IgD-negative memory B cell (primary cell): ENCODE measurements at regions not wholly inside any gene's neighbourhood (a gene's known extent, or its start where the extent isn't known, plus 50 kb on each side); places are given as distances from the start of the nearest gene placed in this dataset.

ENCODE experiments used
- H3K27ac Mint-ChIP-seq, 3 donors: one replicate each; pipeline ENCODE4 v1.8.0; 2020 to 2022; ENCODE audit warnings: mild to moderate bottlenecking in 3 of 3, mixed read lengths in 3 of 3, moderate library complexity in 1 of 3
- H3K27me3 Mint-ChIP-seq: one replicate; pipeline ENCODE4 v1.8.0; 2021; ENCODE audit warnings: mixed read lengths
- H3K36me3 Mint-ChIP-seq: one replicate; pipeline ENCODE4 v1.8.0; 2020; ENCODE audit warnings: mild to moderate bottlenecking, mixed read lengths
- H3K4me1 Mint-ChIP-seq, 3 donors: one replicate each; pipeline ENCODE4 v1.8.0; 2020 to 2022; ENCODE audit warnings: mixed read lengths in 3 of 3, mild to moderate bottlenecking in 1 of 3
- H3K4me3 Mint-ChIP-seq, 4 donors: one replicate each; pipeline ENCODE4 v1.8.0; 2020 to 2022; ENCODE audit warnings: mild to moderate bottlenecking in 4 of 4, mixed read lengths in 4 of 4, moderate library complexity in 3 of 4
- H3K9me3 Mint-ChIP-seq, 3 donors: one replicate each; pipeline ENCODE4 v1.8.0; 2020 to 2021; ENCODE audit warnings: mixed read lengths in 3 of 3, mild to moderate bottlenecking in 1 of 3

- Mint-ChIP-seq H3K27ac (no peak overlapping the region), H3K27me3 (no peaks in the 10 kb centered on the region), H3K9me3 (peaks cover 9 to 34% (median 19%) of the 10 kb centered on the region in 3 donors), H3K4me3 (no peak overlapping the region), H3K36me3 (peaks cover 1% of the 10 kb centered on the region), H3K4me1 (peaks cover 10 to 16% (median 12%) of the 10 kb centered on the region in 3 donors)
Measured at GRCh38 chr5:56422076-56422762, 189.1 kb upstream of the ANKRD55 start.

GRCh38 chr5:56421246-56422075, 188.3 kb upstream of the ANKRD55 start:
- peaks cover 1% of the 10 kb centered on the region for H3K36me3 Mint-ChIP-seq
- no peaks in the 10 kb centered on the region for H3K27me3 Mint-ChIP-seq
- H3K4me1 Mint-ChIP-seq, result peaks cover 16 to 20% (median 19%) of the 10 kb centered on the region in 3 donors
- H3K27ac Mint-ChIP-seq, result peak overlapping the region in 1 of 3 donors; percentile 53
- H3K4me3 Mint-ChIP-seq, result no peak overlapping the region
- peaks cover 9 to 34% (median 19%) of the 10 kb centered on the region in 3 donors for H3K9me3 Mint-ChIP-seq

- peaks cover 9 to 34% (median 19%) of the 10 kb centered on the region in 3 donors for H3K9me3 Mint-ChIP-seq
- H3K4me3 Mint-ChIP-seq, result no peak overlapping the region
- H3K4me1 Mint-ChIP-seq, result peaks cover 17 to 31% (median 29%) of the 10 kb centered on the region in 3 donors
Measured at GRCh38 chr5:56420323-56420722, 187.2 kb upstream of the ANKRD55 start.

GRCh38 chr5:56419667-56420066, 186.5 kb upstream of the ANKRD55 start:
- peak overlapping the region; percentile 12 to 92 (median 46) for H3K27ac Mint-ChIP-seq
- peaks cover 21 to 35% (median 33%) of the 10 kb centered on the region in 3 donors for H3K4me1 Mint-ChIP-seq
- H3K9me3 Mint-ChIP-seq, result peaks cover 9 to 34% (median 19%) of the 10 kb centered on the region in 3 donors
- no peak overlapping the region for H3K4me3 Mint-ChIP-seq
- no peaks in the 10 kb centered on the region for H3K27me3 Mint-ChIP-seq
- peaks cover 1% of the 10 kb centered on the region for H3K36me3 Mint-ChIP-seq

More at GRCh38 chr5:56420323-56420722, 187.2 kb upstream of the ANKRD55 start:
- Mint-ChIP-seq H3K27me3 (no peaks in the 10 kb centered on the region), H3K36me3 (peaks cover 1% of the 10 kb centered on the region), H3K27ac (peak overlapping the region in 1 of 3 donors; percentile 92)

GRCh38 chr5:56415356-56415765, 182.2 kb upstream of the ANKRD55 start:
- peaks cover 3% of the 10 kb centered on the region for H3K36me3 Mint-ChIP-seq
- peaks cover 42 to 56% (median 49%) of the 10 kb centered on the region in 3 donors for H3K4me1 Mint-ChIP-seq
- peak overlapping the region; percentile 73 to 91 (median 86) for H3K4me3 Mint-ChIP-seq
- H3K9me3 Mint-ChIP-seq, result peaks cover 6 to 16% (median 15%) of the 10 kb centered on the region in 3 donors
- no peaks in the 10 kb centered on the region for H3K27me3 Mint-ChIP-seq
- H3K27ac Mint-ChIP-seq, result peak overlapping the region; percentile 95 to 99 (median 98)

- peaks cover 39 to 51% (median 45%) of the 10 kb centered on the region in 3 donors for H3K4me1 Mint-ChIP-seq
- H3K36me3 Mint-ChIP-seq, result peaks cover 2% of the 10 kb centered on the region
- H3K27ac Mint-ChIP-seq, result peak overlapping the region; percentile 95 to 99 (median 98)
- peaks cover 0 to 8% (median 6%) of the 10 kb centered on the region in 3 donors for H3K9me3 Mint-ChIP-seq
- H3K4me3 Mint-ChIP-seq, result peak overlapping the region; percentile 54 to 88 (median 82)
- H3K27me3 Mint-ChIP-seq, result no peaks in the 10 kb centered on the region
Measured at GRCh38 chr5:56414066-56414465, 180.9 kb upstream of the ANKRD55 start.

- H3K27me3 Mint-ChIP-seq, result no peaks in the 10 kb centered on the region
- H3K36me3 Mint-ChIP-seq, result peaks cover 2% of the 10 kb centered on the region
- peak overlapping the region; percentile 95 to 99 (median 98) for H3K27ac Mint-ChIP-seq
- H3K4me1 Mint-ChIP-seq, result peaks cover 39 to 51% (median 45%) of the 10 kb centered on the region in 3 donors
- peaks cover 0 to 5% (median 3%) of the 10 kb centered on the region in 3 donors for H3K9me3 Mint-ChIP-seq
- H3K4me3 Mint-ChIP-seq, result peak overlapping the region; percentile 54 to 88 (median 82)
Measured at GRCh38 chr5:56413546-56413945, 180.4 kb upstream of the ANKRD55 start.

- Mint-ChIP-seq H3K27me3 (no peaks in the 10 kb centered on the region), H3K9me3 (no peaks in the 10 kb centered on the region), H3K27ac (peak overlapping the region; percentile 95 to 99 (median 98)), H3K4me3 (peak overlapping the region; percentile 53 to 87 (median 82)), H3K4me1 (peaks cover 39 to 51% (median 48%) of the 10 kb centered on the region in 3 donors), H3K36me3 (peaks cover 2% of the 10 kb centered on the region)
Measured at GRCh38 chr5:56412601-56413379, 179.7 kb upstream of the ANKRD55 start.

- Mint-ChIP-seq H3K4me3 (peak overlapping the region in 1 of 4 donors; percentile 24), H3K27me3 (no peaks in the 10 kb centered on the region), H3K4me1 (peaks cover 28 to 46% (median 39%) of the 10 kb centered on the region in 3 donors), H3K9me3 (no peaks in the 10 kb centered on the region), H3K27ac (no peak overlapping the region), H3K36me3 (peaks cover 2% of the 10 kb centered on the region)
Measured at GRCh38 chr5:56410696-56411095, 177.6 kb upstream of the ANKRD55 start.

GRCh38 chr5:56409331-56410190, 176.4 kb upstream of the ANKRD55 start:
- H3K27ac Mint-ChIP-seq, result peak overlapping the region; percentile 19 to 64 (median 57)
- H3K4me3 Mint-ChIP-seq, result no peak overlapping the region
- no peaks in the 10 kb centered on the region for H3K9me3 Mint-ChIP-seq
- H3K4me1 Mint-ChIP-seq, result peaks cover 24 to 39% (median 31%) of the 10 kb centered on the region in 3 donors
- peaks cover 2% of the 10 kb centered on the region for H3K36me3 Mint-ChIP-seq
- no peaks in the 10 kb centered on the region for H3K27me3 Mint-ChIP-seq

GRCh38 chr5:56406838-56407237, 173.7 kb upstream of the ANKRD55 start:
- H3K36me3 Mint-ChIP-seq, result no peaks in the 10 kb centered on the region
- peaks cover 2 to 18% (median 7%) of the 10 kb centered on the region in 3 donors for H3K4me1 Mint-ChIP-seq
- no peak overlapping the region for H3K4me3 Mint-ChIP-seq
- H3K9me3 Mint-ChIP-seq, result no peaks in the 10 kb centered on the region
- H3K27ac Mint-ChIP-seq, result peak overlapping the region in 1 of 3 donors; percentile 75
- H3K27me3 Mint-ChIP-seq, result no peaks in the 10 kb centered on the region

- no peak overlapping the region for H3K4me3 Mint-ChIP-seq
- H3K27ac Mint-ChIP-seq, result no peak overlapping the region
- H3K27me3 Mint-ChIP-seq, result no peaks in the 10 kb centered on the region
- peaks cover 1 to 14% (median 6%) of the 10 kb centered on the region in 3 donors for H3K4me1 Mint-ChIP-seq
- no peaks in the 10 kb centered on the region for H3K9me3 Mint-ChIP-seq
- no peaks in the 10 kb centered on the region for H3K36me3 Mint-ChIP-seq
Measured at GRCh38 chr5:56406221-56406620, 173.1 kb upstream of the ANKRD55 start.

- H3K4me1 Mint-ChIP-seq, result peaks cover 1 to 14% (median 6%) of the 10 kb centered on the region in 3 donors
- no peaks in the 10 kb centered on the region for H3K9me3 Mint-ChIP-seq
- H3K4me3 Mint-ChIP-seq, result no peak overlapping the region
- no peaks in the 10 kb centered on the region for H3K27me3 Mint-ChIP-seq
- H3K36me3 Mint-ChIP-seq, result no peaks in the 10 kb centered on the region
- peak overlapping the region in 2 of 3 donors; percentile 12 to 23 for H3K27ac Mint-ChIP-seq
Measured at GRCh38 chr5:56405116-56405908, 172.2 kb upstream of the ANKRD55 start.
